ENCODE measurements at regions not wholly inside any gene's neighbourhood (a gene's known extent, or its start where the extent isn't known, plus 50 kb on each side); places are given as distances from the start of the nearest gene placed in this dataset.

DNA sequence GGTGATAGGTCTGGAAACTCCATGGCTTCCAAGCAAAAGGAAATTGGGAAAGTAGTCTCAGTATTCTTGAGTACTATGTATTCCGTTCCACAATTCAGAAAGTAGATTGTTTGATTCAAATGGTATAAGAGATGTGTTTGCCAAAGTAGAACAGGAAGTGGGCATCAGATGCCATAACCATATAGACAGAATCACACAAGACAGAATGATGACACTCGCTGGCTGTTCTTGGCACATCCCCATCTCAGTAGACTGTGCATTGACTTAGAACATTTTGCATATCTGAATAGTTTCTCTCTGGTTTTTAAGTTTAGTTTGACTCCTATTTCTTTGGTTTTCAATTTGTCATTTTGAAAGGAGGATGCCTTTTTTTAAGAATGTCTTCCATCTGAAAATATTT, 221.1 kb upstream of the RGS6 start:
- Histone ChIP-seq H2BK5ac (ENCODE audit: insufficient read length, low read length) (no peak overlapping the region), H3K14ac (ENCODE audit: insufficient read depth, low read length) (no peak overlapping the region), H2BK15ac (ENCODE audit: low read depth, low read length) (no peak overlapping the region), H2AK5ac (ENCODE audit: insufficient read length, low read length) (no peak overlapping the region), H4K8ac (replicated peaks; ENCODE audit: insufficient read length, low read depth, low read length) (no peak overlapping the region), H2BK120ac (ENCODE audit: low read depth, low read length, poor library complexity, severe bottlenecking) (no peak overlapping the region), H2AFZ (ENCODE audit: low read length) (no peak overlapping the region), H3K79me1 (ENCODE audit: insufficient read depth, low read depth, low read length, poor library complexity, severe bottlenecking) (no peaks in the 10 kb centered on the region), H3K4me2 (ENCODE audit: insufficient read depth, insufficient read length, low read length) (no peak overlapping the region), H3K27me3 (ENCODE audit: insufficient read depth, low read length) (no peaks in the 10 kb centered on the region), H3K9ac (ENCODE audit: extremely low read depth, insufficient read length, low read length) (no peak overlapping the region), H3K9me3 (ENCODE audit: control insufficient read depth, low read depth, low read length) (no peaks in the 10 kb centered on the region), H2BK20ac (ENCODE audit: low read depth, low read length, poor library complexity, severe bottlenecking) (no peak overlapping the region), H3K4me1 (ENCODE audit: insufficient read depth, low read length) (0 out of 2 replicates have a peak, but pooled peaks cover 5% of the 10 kb centered on the region), H3K79me2 (ENCODE audit: insufficient read depth, low read length) (no peaks in the 10 kb centered on the region), H3K23me2 (ENCODE audit: insufficient read length, low read depth, low read length, poor library complexity, severe bottlenecking) (peaks cover 3% of the 10 kb centered on the region), H4K91ac (ENCODE audit: insufficient read length, low read depth, low read length) (no peak overlapping the region), H3K23ac (ENCODE audit: insufficient read length, low read depth, low read length) (no peak overlapping the region), H3K18ac (ENCODE audit: insufficient read length, low read depth, low read length) (no peak overlapping the region), H4K5ac (ENCODE audit: insufficient read length, low read depth, low read length) (no peak overlapping the region), H3K56ac (ENCODE audit: insufficient read length, low read depth, low read length) (no peak overlapping the region), H4K20me1 (ENCODE audit: control insufficient read depth, insufficient read depth, insufficient read length) (no peaks in the 10 kb centered on the region), H2BK12ac (ENCODE audit: insufficient read length, low read depth, low read length) (no peak overlapping the region), H3K27ac (ENCODE audit: insufficient read length, low read depth, low read length) (no peak overlapping the region), H3K4ac (ENCODE audit: low read depth, low read length) (no peak overlapping the region), H3T11ph (ENCODE audit: low read length) (no peak overlapping the region)
- no peak for DNase-seq
- H3K4me1 Mint-ChIP-seq = peaks cover 14% of the 10 kb centered on the region in 2 experiments
- TF ChIP-seq, protein P1, sequence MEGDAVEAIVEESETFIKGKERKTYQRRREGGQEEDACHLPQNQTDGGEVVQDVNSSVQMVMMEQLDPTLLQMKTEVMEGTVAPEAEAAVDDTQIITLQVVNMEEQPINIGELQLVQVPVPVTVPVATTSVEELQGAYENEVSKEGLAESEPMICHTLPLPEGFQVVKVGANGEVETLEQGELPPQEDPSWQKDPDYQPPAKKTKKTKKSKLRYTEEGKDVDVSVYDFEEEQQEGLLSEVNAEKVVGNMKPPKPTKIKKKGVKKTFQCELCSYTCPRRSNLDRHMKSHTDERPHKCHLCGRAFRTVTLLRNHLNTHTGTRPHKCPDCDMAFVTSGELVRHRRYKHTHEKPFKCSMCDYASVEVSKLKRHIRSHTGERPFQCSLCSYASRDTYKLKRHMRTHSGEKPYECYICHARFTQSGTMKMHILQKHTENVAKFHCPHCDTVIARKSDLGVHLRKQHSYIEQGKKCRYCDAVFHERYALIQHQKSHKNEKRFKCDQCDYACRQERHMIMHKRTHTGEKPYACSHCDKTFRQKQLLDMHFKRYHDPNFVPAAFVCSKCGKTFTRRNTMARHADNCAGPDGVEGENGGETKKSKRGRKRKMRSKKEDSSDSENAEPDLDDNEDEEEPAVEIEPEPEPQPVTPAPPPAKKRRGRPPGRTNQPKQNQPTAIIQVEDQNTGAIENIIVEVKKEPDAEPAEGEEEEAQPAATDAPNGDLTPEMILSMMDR (conservative IDR thresholded peaks at IDR 0.05) = no peak
- no CpG with 5 or more reads among the region's 2 CpGs for WGBS (ENCODE audit: extremely low coverage, insufficient read length, low lambda C conversion rate)
- H3K4me3 Mint-ChIP-seq = no peak overlapping the region
- no peaks in the 10 kb centered on the region for H3K9me3 Mint-ChIP-seq
- H3K27me3 Mint-ChIP-seq (ENCODE audit: low read depth) = no peaks in the 10 kb centered on the region
- H3K27ac Mint-ChIP-seq = peak overlapping the region; percentile 20 to 95 (median 65); a peak in 4 of 7 replicates
- H3K36me3 Mint-ChIP-seq (ENCODE audit: insufficient read depth in 1 of 3, low read depth in 3 of 3) = peaks cover 6 to 25% (median 18%) of the 10 kb centered on the region in 3 experiments; a peak in 5 of 7 replicates
